ENCODE measurements at regions not wholly inside any gene's neighbourhood (a gene's known extent, or its start where the extent isn't known, plus 50 kb on each side); places are given as distances from the start of the nearest gene placed in this dataset.

GRCh38 chr10:124302951-124303505, 115.7 kb downstream of the OAT start:
- Histone ChIP-seq H4K20me1 (ENCODE audit: insufficient read depth) (no peaks in the 10 kb centered on the region), H3K27me3 (ENCODE audit: insufficient read depth, low read depth) (no peaks in the 10 kb centered on the region), H3K27ac (no peak overlapping the region)

GRCh38 chr10:124301736-124302135, 117.0 kb downstream of the OAT start:
- no peaks in the 10 kb centered on the region for H3K4me1 ChIP-seq (ENCODE audit: low read depth, poor library complexity, severe bottlenecking)
- no peak overlapping the region for H3K27ac ChIP-seq
- H2AFZ ChIP-seq (ENCODE audit: low read depth), result no peak overlapping the region
- no peaks in the 10 kb centered on the region for H3K27me3 ChIP-seq (ENCODE audit: insufficient read depth, low read depth)
- no peak overlapping the region for H3K9ac ChIP-seq
- H4K20me1 ChIP-seq (ENCODE audit: insufficient read depth), result no peaks in the 10 kb centered on the region
- H3K79me2 ChIP-seq (ENCODE audit: insufficient read depth, low read depth), result no peaks in the 10 kb centered on the region
- TF ChIP-seq CTCF (conservative IDR thresholded peaks at IDR 0.05; ENCODE audit: low read depth, low read length), result no peak
- no peak overlapping the region for H3K4me3 ChIP-seq (IDR thresholded peaks at IDR 0.05; ENCODE audit: insufficient read depth, low read depth, low read length)
- no peaks in the 10 kb centered on the region for H3K36me3 ChIP-seq (ENCODE audit: insufficient read depth)
- no peak overlapping the region for H3K4me2 ChIP-seq

More at GRCh38 chr10:124302951-124303505, 115.7 kb downstream of the OAT start:
- Histone ChIP-seq H3K9ac (no peak overlapping the region), H3K36me3 (ENCODE audit: insufficient read depth) (no peaks in the 10 kb centered on the region), H3K4me1 (ENCODE audit: low read depth, poor library complexity, severe bottlenecking) (no peaks in the 10 kb centered on the region), H3K4me3 (IDR thresholded peaks at IDR 0.05; ENCODE audit: insufficient read depth, low read depth, low read length) (no peak overlapping the region), H2AFZ (ENCODE audit: low read depth) (no peak overlapping the region), H3K4me2 (no peak overlapping the region), H3K79me2 (ENCODE audit: insufficient read depth, low read depth) (no peaks in the 10 kb centered on the region)
- no peak for TF ChIP-seq CTCF (conservative IDR thresholded peaks at IDR 0.05; ENCODE audit: low read depth, low read length)

- no peak overlapping the region for H3K27ac ChIP-seq
- no peaks in the 10 kb centered on the region for H4K20me1 ChIP-seq (ENCODE audit: insufficient read depth)
- no peak overlapping the region for H3K9ac ChIP-seq
- H3K4me1 ChIP-seq (ENCODE audit: low read depth, poor library complexity, severe bottlenecking), result no peaks in the 10 kb centered on the region
- H3K27me3 ChIP-seq (ENCODE audit: insufficient read depth, low read depth), result no peaks in the 10 kb centered on the region
- no peak for TF ChIP-seq CTCF (conservative IDR thresholded peaks at IDR 0.05; ENCODE audit: low read depth, low read length)
- no peak overlapping the region for H3K4me3 ChIP-seq (IDR thresholded peaks at IDR 0.05; ENCODE audit: insufficient read depth, low read depth, low read length)
- no peak overlapping the region for H2AFZ ChIP-seq (ENCODE audit: low read depth)
- H3K79me2 ChIP-seq (ENCODE audit: insufficient read depth, low read depth), result no peaks in the 10 kb centered on the region
- H3K4me2 ChIP-seq, result no peak overlapping the region
- H3K36me3 ChIP-seq (ENCODE audit: insufficient read depth), result no peaks in the 10 kb centered on the region
Measured at GRCh38 chr10:124300735-124301134, 118.0 kb downstream of the OAT start.

- H3K4me3 ChIP-seq (IDR thresholded peaks at IDR 0.05; ENCODE audit: insufficient read depth, low read depth, low read length), result no peak overlapping the region
- no peaks in the 10 kb centered on the region for H3K36me3 ChIP-seq (ENCODE audit: insufficient read depth)
- no peaks in the 10 kb centered on the region for H3K27me3 ChIP-seq (ENCODE audit: insufficient read depth, low read depth)
- H3K27ac ChIP-seq, result no peak overlapping the region
- H3K4me2 ChIP-seq, result no peak overlapping the region
- no peak overlapping the region for H3K9ac ChIP-seq
- H3K79me2 ChIP-seq (ENCODE audit: insufficient read depth, low read depth), result no peaks in the 10 kb centered on the region
- no peak for TF ChIP-seq CTCF (conservative IDR thresholded peaks at IDR 0.05; ENCODE audit: low read depth, low read length)
- no peaks in the 10 kb centered on the region for H4K20me1 ChIP-seq (ENCODE audit: insufficient read depth)
- no peak overlapping the region for H2AFZ ChIP-seq (ENCODE audit: low read depth)
- no peaks in the 10 kb centered on the region for H3K4me1 ChIP-seq (ENCODE audit: low read depth, poor library complexity, severe bottlenecking)
Measured at GRCh38 chr10:124300224-124300623, 118.5 kb downstream of the OAT start.

All from KMS-11 (cell line).